HEK293 (cell line): ENCODE measurements at regions not wholly inside any gene's neighbourhood (a gene's known extent, or its start where the extent isn't known, plus 50 kb on each side); places are given as distances from the start of the nearest gene placed in this dataset.

ENCODE experiments used
- ATF2 ChIP-seq: fragments of 450-650 bp; formaldehyde crosslinking; IDR thresholded peaks from 2 replicates; pipeline ENCODE4 v1.5.1; 2016; ENCODE audit warnings: missing biosample characterization, missing genetic modification characterization, low read depth
- CTCF ChIP-seq: fragments of 450-650 bp; formaldehyde crosslinking; IDR thresholded peaks from 2 replicates; pipeline ENCODE4 v1.5.1; 2016; ENCODE audit warnings: missing biosample characterization, missing genetic modification characterization
- ELK4 ChIP-seq: IDR thresholded peaks from 2 replicates; pipeline ENCODE4 v1.6.1; 2011; ENCODE audit warnings: mild to moderate bottlenecking, low read depth, low read length, borderline replicate concordance
- FEZF1 ChIP-seq: fragments of 450-650 bp; formaldehyde crosslinking; IDR thresholded peaks from 2 replicates; pipeline ENCODE4 v1.5.1; 2016; ENCODE audit warnings: missing biosample characterization, missing genetic modification characterization
- PRDM1 ChIP-seq: fragments of 450-650 bp; formaldehyde crosslinking; IDR thresholded peaks from 2 replicates; pipeline ENCODE4; 2016; ENCODE audit warnings: missing biosample characterization, missing genetic modification characterization
- REST ChIP-seq: fragments of 450-650 bp; formaldehyde crosslinking; IDR thresholded peaks from 2 replicates; pipeline ENCODE4 v1.5.1; 2016; ENCODE audit warnings: missing biosample characterization, missing genetic modification characterization
- TSHZ1 ChIP-seq: fragments of 450-650 bp; formaldehyde crosslinking; IDR thresholded peaks from 2 replicates; pipeline ENCODE4 v1.5.1; 2016; ENCODE audit warnings: missing biosample characterization, missing genetic modification characterization, borderline replicate concordance
- ZNF121 ChIP-seq: fragments of 450-650 bp; formaldehyde crosslinking; IDR thresholded peaks from 2 replicates; pipeline ENCODE4 v1.5.1; 2016; ENCODE audit warnings: missing biosample characterization, missing genetic modification characterization
- ZNF24 ChIP-seq: fragments of 450-650 bp; formaldehyde crosslinking; IDR thresholded peaks from 2 replicates; pipeline ENCODE4 v1.5.1; 2016; ENCODE audit warnings: missing biosample characterization, missing genetic modification characterization
- ZNF350 ChIP-seq: fragments of 450-650 bp; formaldehyde crosslinking; IDR thresholded peaks from 2 replicates; pipeline ENCODE4 v1.5.0; 2017; ENCODE audit warnings: missing biosample characterization, mild to moderate bottlenecking, missing genetic modification characterization
- ZNF354C ChIP-seq: fragments of 450-650 bp; formaldehyde crosslinking; IDR thresholded peaks from 2 replicates; pipeline ENCODE4 v1.5.1; 2016; ENCODE audit warnings: missing biosample characterization, missing genetic modification characterization, low read depth, borderline replicate concordance
- ZNF513 ChIP-seq: fragments of 450-650 bp; IDR thresholded peaks from 2 replicates; pipeline ENCODE4 v1.5.1; 2018; ENCODE audit warnings: missing biosample characterization, missing genetic modification characterization
- ZNF514 ChIP-seq: fragments of 450-650 bp; formaldehyde crosslinking; IDR thresholded peaks from 2 replicates; pipeline ENCODE4 v1.5.1; 2016; ENCODE audit warnings: missing biosample characterization, missing genetic modification characterization

GRCh38 chr7:86477343-86477935 lies 166.3 kb upstream of the GRM3 start:
- TF ChIP-seq CTCF (tag by site-specific recombination) (no peak), ZNF513 (tag by site-specific recombination) (no peak), ZNF354C (tag by site-specific recombination) (no peak), ZNF350 (tag by site-specific recombination) (no peak), PRDM1 (no peak), REST (tag by site-specific recombination) (no peak), ATF2 (tag by site-specific recombination) (no peak), TSHZ1 (no peak), ZNF121 (tag by site-specific recombination) (no peak), ELK4 (no peak), ZNF24 (no peak), ZNF514 (tag by site-specific recombination) (no peak), FEZF1 (tag by site-specific recombination) (no peak)
